Subcutaneous abdominal adipose tissue (tissue), 5 donors: ENCODE measurements at regions not wholly inside any gene's neighbourhood (a gene's known extent, or its start where the extent isn't known, plus 50 kb on each side); places are given as distances from the start of the nearest gene placed in this dataset.

Experiments used
- H3K27ac ChIP-seq: one replicate; pipeline ENCODE4 v1.7.0; 2013; ENCODE audit warnings: low read depth, mild to moderate bottlenecking, inconsistent platforms, low read length, moderate library complexity
- H3K27me3 ChIP-seq, 5 donors: one replicate each; pipeline ENCODE4 v1.7.0; 2013; ENCODE audit warnings: low read length in 5 of 5, inconsistent platforms in 1 of 5; ENCODE audit not compliant: control insufficient read depth in 5 of 5, insufficient read depth in 4 of 5
- H3K36me3 ChIP-seq, 5 donors: one replicate each; pipeline ENCODE4 v1.7.0; 2013; ENCODE audit warnings: low read length in 5 of 5; ENCODE audit not compliant: control insufficient read depth in 5 of 5, insufficient read depth in 5 of 5
- H3K4me1 ChIP-seq, 5 donors: one replicate each; pipeline ENCODE4 v1.7.0; 2013; ENCODE audit warnings: low read length in 5 of 5, mild to moderate bottlenecking in 3 of 5, moderate library complexity in 1 of 5; ENCODE audit not compliant: control insufficient read depth in 5 of 5, insufficient read depth in 5 of 5
- H3K4me3 ChIP-seq, 5 donors: one replicate each; pipeline ENCODE4 v1.7.0; 2013; ENCODE audit warnings: low read length in 5 of 5, low read depth in 1 of 5
- H3K9ac ChIP-seq, 5 donors: one replicate each; pipeline ENCODE4 v1.7.0; 2013; ENCODE audit warnings: low read length in 5 of 5, mild to moderate bottlenecking in 4 of 5, moderate library complexity in 3 of 5
- H3K9me3 ChIP-seq, 5 donors: one replicate each; pipeline ENCODE4 v1.7.0; 2013; ENCODE audit warnings: low read length in 5 of 5; ENCODE audit not compliant: control insufficient read depth in 5 of 5
- donor health status: healthy.
- donor health status: healthy.
- donor health status: healthy.
- donor health status: healthy.
- donor health status: healthy.

GRCh38 chr1:69414574-69414973, 153.1 kb upstream of the LRRC7 start:
- Histone ChIP-seq H3K9ac (no peak overlapping the region), H3K4me3 (no peak overlapping the region), H3K27me3 (no peaks in the 10 kb centered on the region), H3K9me3 (peaks cover 0 to 5% (median 0%) of the 10 kb centered on the region in 5 donors), H3K36me3 (no peaks in the 10 kb centered on the region), H3K4me1 (no peaks in the 10 kb centered on the region), H3K27ac (no peak overlapping the region)

- H3K9ac ChIP-seq: no peak overlapping the region
Measured at GRCh38 chr1:69421286-69421685, 146.4 kb upstream of the LRRC7 start.

GRCh38 chr1:69425871-69426270, 141.9 kb upstream of the LRRC7 start:
- Histone ChIP-seq H3K27ac (no peak overlapping the region), H3K9ac (no peak overlapping the region), H3K4me1 (no peaks in the 10 kb centered on the region), H3K27me3 (no peaks in the 10 kb centered on the region), H3K4me3 (no peak overlapping the region), H3K9me3 (no peaks in the 10 kb centered on the region), H3K36me3 (no peaks in the 10 kb centered on the region)

More at GRCh38 chr1:69421286-69421685, 146.4 kb upstream of the LRRC7 start:
- Histone ChIP-seq H3K4me1 (no peaks in the 10 kb centered on the region), H3K27ac (no peak overlapping the region), H3K36me3 (no peaks in the 10 kb centered on the region), H3K4me3 (no peak overlapping the region), H3K9me3 (peaks cover 0 to 3% (median 0%) of the 10 kb centered on the region in 5 donors), H3K27me3 (no peaks in the 10 kb centered on the region)

GRCh38 chr1:69426401-69426800, 141.3 kb upstream of the LRRC7 start:
- H3K4me1 ChIP-seq: no peaks in the 10 kb centered on the region
- H3K27me3 ChIP-seq: no peaks in the 10 kb centered on the region
- H3K9ac ChIP-seq: no peak overlapping the region
- H3K36me3 ChIP-seq: no peaks in the 10 kb centered on the region
- no peaks in the 10 kb centered on the region for H3K9me3 ChIP-seq
- H3K4me3 ChIP-seq: no peak overlapping the region
- H3K27ac ChIP-seq: no peak overlapping the region

GRCh38 chr1:69433073-69433472, 134.6 kb upstream of the LRRC7 start:
- Histone ChIP-seq H3K27me3 (no peaks in the 10 kb centered on the region), H3K9ac (no peak overlapping the region), H3K36me3 (no peaks in the 10 kb centered on the region), H3K4me3 (no peak overlapping the region), H3K9me3 (no peaks in the 10 kb centered on the region), H3K27ac (no peak overlapping the region), H3K4me1 (no peaks in the 10 kb centered on the region)

GRCh38 chr1:69436151-69436550, 131.6 kb upstream of the LRRC7 start:
- Histone ChIP-seq H3K4me3 (no peak overlapping the region), H3K27me3 (no peaks in the 10 kb centered on the region), H3K9ac (no peak overlapping the region)

GRCh38 chr1:69438056-69438795, 129.5 kb upstream of the LRRC7 start:
- Histone ChIP-seq H3K4me3 (no peak overlapping the region), H3K27ac (no peak overlapping the region), H3K27me3 (no peaks in the 10 kb centered on the region), H3K9ac (no peak overlapping the region), H3K36me3 (no peaks in the 10 kb centered on the region), H3K4me1 (no peaks in the 10 kb centered on the region), H3K9me3 (no peaks in the 10 kb centered on the region)

More at GRCh38 chr1:69436151-69436550, 131.6 kb upstream of the LRRC7 start:
- H3K4me1 ChIP-seq: no peaks in the 10 kb centered on the region
- no peak overlapping the region for H3K27ac ChIP-seq
- no peaks in the 10 kb centered on the region for H3K36me3 ChIP-seq
- H3K9me3 ChIP-seq: no peaks in the 10 kb centered on the region

- no peaks in the 10 kb centered on the region for H3K27me3 ChIP-seq
- no peak overlapping the region for H3K27ac ChIP-seq
- H3K9ac ChIP-seq: no peak overlapping the region
- H3K36me3 ChIP-seq: no peaks in the 10 kb centered on the region
- no peaks in the 10 kb centered on the region for H3K9me3 ChIP-seq
- no peaks in the 10 kb centered on the region for H3K4me1 ChIP-seq
- H3K4me3 ChIP-seq: no peak overlapping the region
Measured at GRCh38 chr1:69441496-69441895, 126.2 kb upstream of the LRRC7 start.

GRCh38 chr1:69451196-69451595, 116.5 kb upstream of the LRRC7 start:
- no peak overlapping the region for H3K9ac ChIP-seq
- no peaks in the 10 kb centered on the region for H3K4me1 ChIP-seq
- H3K9me3 ChIP-seq: no peaks in the 10 kb centered on the region
- no peaks in the 10 kb centered on the region for H3K27me3 ChIP-seq
- no peaks in the 10 kb centered on the region for H3K36me3 ChIP-seq
- no peak overlapping the region for H3K27ac ChIP-seq
- no peak overlapping the region for H3K4me3 ChIP-seq

GRCh38 chr1:69455718-69456117, 112.0 kb upstream of the LRRC7 start:
- no peaks in the 10 kb centered on the region for H3K4me1 ChIP-seq
- no peaks in the 10 kb centered on the region for H3K36me3 ChIP-seq
- no peaks in the 10 kb centered on the region for H3K9me3 ChIP-seq
- H3K4me3 ChIP-seq: no peak overlapping the region
- H3K9ac ChIP-seq: no peak overlapping the region
- H3K27me3 ChIP-seq: no peaks in the 10 kb centered on the region
- no peak overlapping the region for H3K27ac ChIP-seq
